ENCODE measurements at regions not wholly inside any gene's neighbourhood (a gene's known extent, or its start where the extent isn't known, plus 50 kb on each side); places are given as distances from the start of the nearest gene placed in this dataset.
A peak's percentile ranks its signal among the peaks of the same experiment; 100 is the strongest.
"Not testable (repeated sequence)": the region's sequence is repeated elsewhere in the genome, so short reads cannot be mapped to it uniquely, and the experiment has no call there.

DNA sequence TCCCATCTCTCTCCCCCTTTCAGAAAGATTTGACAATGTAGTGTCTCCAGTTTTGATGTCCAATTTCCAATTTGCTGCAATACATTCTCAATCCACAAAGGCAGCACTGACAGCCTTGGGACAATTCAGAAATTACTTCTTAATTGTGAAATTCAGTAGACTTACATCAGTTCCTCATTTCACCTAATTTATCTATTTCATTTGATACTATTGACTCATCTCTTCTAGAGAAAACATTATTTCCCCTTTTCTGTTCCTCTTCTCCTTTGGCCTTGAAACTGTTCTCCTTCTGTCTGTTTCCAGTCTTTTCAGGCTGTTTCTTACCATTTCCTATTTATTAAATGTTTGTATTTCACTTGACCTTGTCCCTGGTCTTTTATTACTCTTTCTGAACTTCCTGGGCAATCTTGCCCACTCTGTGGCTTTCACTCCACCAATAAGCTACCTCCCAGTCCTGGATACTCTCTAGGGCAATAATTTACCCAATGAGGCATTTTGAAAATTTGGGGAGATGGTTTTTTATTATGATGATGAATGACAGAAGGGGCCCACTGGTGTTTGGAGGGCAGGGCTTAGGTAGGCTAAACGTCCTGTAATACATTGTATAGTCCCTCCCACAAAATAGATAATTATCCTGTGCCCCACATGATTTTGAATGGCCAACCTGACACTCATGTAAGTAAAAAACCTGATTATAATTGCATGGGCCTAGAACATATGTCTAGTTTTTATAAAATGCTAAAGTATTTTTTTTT, 498.0 kb upstream of the BOD1L1 start:
- DNase-seq: no peak

DNA sequence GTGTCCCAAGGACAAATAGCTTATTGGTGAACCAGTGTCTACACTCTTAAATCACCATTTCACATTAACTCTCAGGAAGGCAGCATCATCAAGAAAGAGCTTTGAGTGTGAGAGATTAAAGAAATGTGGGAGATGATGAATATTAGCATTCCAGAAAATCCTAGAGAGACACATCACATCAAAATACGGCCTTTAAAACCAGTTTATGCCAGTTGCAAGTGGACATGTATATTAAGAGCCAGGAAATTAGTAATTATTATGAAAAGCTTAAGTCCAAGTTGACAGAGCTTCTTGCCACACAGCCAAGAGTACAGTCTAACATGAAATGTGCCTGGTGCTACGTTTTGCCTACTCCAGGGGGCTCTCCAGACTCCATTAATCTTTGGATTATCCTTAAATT, 503.0 kb upstream of the BOD1L1 start:
- DNase-seq: no peak

DNA sequence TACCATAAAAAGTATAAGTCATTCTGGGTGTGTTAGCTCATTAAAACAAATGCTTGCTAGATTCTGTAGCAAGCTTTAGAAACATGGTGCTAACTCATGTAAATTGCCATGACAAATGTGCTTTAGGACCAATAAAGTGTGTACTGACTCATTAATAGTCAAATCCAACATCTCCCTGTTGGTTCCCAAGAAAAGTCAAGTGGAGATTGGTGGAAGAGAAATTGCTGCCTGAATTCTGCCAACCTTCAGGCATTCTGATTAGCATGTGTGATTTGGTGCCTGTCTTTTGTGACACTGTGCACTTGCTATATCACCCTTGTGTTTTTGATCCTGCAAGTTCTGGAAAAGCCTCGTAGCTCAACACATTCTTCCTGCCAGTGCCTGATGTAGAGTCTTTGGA, 503.8 kb upstream of the BOD1L1 start:
- DNase-seq: no peak

DNA sequence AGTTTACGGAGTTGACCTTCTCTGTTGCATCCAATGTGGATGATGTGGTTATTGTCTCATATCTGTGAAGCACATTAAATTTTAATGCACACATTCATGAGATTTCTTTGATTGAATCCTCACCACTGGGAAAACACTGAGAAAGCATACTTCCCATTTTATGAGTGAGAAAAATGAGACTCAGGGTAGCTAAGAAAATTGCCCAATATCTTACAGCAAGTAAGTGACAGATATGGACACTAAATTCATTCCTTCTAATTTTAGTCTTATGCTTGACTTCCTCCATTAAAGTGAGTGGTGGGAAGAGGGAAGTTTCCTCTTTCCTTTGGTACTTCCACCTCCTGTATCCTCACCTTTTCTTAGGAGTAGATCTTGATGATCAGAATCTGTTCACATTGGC, 504.8 kb upstream of the BOD1L1 start:
- DNase-seq: no peak

DNA sequence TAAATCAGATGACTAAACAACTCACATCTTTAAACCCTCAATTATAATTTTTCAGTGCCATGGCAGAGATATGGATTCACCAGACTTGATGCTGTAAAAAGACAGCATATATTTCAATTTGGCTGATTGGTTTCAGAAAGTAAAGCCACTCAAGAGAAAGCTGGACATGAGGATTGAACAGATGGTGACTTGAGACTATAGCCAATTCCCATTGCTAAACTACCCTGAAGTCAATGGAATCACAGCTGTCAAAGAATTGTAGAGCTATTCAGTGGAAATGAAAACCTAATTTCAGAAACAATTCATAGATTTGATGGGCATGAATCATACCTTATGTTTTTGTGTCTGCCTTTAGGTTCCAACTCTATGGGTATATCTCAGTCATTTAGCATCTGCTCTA, 510.6 kb upstream of the BOD1L1 start:
- DNase-seq: no peak

DNA sequence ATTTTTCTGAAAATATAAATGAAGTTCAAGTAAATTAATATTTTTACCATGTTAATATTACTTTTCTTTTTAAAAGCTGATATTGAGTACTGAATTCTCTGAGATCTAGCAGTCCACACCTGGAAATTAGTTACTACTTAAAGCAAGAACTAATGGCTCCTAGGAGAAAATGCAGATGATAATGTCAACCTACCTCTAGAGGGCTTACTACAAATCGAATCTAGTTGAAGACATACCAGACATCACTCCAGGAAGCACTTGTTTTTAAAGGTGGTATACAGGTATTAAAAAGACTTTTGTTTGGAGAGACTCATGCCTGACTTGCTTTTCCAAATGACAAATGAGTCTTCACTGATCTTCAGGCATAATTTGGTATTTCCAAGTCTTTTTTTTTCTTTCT, 516.4 kb upstream of the BOD1L1 start:
- DNase-seq: no peak

DNA sequence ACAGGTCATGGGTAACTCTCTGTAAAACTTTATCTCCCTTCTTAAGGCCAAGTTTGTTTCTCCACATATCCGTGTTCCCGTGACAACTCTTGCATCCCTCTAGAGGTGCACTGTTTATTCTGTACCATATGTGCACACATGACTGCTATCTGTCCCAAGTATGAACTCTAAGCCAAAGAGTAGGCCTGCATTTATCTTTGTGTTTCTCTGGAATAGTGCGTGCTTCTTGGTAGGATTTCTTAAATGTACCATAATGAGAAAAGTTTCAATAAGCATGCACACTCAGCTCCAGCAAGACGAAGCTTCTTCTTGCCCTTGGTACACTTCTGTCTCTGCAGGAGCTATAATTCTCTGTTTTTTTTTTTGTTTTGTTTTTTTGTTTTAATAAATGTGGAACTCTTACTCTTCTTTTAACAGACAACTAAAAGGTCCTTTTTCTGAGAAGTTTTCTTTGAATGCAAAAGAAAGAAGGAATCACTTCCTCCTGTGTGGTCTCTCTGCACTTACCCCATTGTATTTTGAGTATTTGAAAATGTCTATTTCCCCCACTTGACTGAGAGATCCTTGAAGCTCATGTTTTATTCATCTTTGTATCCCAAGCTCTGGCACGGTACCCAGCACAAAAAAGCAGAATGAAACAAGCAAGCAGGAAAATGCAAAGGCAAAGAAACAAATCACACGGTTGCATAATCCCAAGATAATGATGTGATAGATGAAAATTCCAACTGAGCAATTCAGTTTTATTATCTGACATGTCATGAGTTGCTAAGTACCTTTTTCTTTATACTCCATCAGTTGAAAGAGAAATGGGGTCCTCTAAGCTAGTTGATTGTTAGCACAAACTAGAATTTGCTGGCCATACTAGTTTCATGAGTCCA, 521.9 kb upstream of the BOD1L1 start:
- DNase-seq: no peak

DNA sequence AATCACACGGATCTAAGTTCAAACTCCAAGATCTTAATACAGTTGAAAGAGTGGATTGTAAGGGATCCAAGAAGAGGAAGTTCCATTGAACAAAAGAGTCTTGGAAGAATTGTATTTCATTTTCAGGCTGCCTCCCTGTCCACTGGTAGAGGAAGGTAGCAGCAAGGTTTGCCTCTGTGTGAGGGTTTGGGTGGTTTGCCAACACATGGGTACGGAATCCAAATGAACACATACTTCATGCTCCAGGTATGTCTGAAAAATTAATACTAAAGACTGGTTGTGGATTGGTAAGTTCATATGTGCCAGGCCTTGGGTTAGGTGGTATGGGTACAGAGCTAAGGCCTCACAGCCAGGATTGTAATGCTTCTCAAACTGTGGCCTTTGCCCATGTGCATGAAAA, 523.6 kb upstream of the BOD1L1 start:
- DNase-seq: no peak

DNA sequence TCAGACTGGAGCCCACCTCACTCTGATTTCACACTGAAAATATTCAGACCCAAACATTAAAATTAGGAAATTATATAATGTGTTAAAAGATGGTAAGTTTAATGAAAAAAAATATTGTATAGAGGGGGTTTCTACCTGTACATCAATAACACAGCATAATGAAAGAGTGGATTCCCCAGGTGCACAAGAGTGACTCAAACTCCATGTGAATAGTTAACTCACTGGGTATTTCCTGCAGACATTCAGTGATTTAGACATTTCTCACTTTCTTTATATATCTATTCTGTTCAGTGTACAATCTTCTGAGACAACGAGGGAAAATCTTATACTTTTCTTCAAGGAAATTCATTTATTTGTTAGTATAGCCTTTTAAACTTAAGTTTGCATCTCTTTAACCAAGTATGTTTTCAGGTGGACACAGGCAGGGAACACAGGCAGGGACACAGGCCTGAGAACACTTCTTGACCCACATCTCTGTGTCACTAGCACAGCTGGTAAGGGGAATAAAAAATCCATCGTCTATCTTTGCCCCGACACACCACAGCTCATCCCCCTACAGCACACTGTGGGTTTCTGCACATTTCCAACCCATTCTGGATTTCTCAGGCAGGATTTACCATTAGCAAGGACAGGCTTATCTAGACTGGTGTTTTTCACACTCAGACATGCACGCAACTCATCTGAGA, 525.5 kb upstream of the BOD1L1 start:
- DNase-seq: no peak

DNA sequence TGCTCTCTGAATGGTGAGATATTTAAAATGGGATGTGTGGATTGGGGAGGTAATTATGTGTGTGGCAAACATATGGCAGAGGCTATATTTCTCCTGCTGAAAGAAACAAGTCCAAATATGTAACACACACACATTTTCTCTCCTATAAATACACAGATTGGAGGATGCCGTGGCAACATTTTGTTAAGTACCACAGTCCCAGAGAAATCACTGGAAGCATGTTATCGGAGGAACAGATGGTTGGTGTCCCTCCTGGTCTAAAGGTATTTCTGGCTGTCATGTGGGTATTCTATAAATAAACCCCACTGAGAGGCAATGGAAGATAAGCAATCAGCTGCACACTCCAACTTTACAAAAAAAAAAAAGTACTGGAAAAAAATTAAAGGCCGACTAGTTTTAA, 528.3 kb upstream of the BOD1L1 start:
- no peak for DNase-seq

DNA sequence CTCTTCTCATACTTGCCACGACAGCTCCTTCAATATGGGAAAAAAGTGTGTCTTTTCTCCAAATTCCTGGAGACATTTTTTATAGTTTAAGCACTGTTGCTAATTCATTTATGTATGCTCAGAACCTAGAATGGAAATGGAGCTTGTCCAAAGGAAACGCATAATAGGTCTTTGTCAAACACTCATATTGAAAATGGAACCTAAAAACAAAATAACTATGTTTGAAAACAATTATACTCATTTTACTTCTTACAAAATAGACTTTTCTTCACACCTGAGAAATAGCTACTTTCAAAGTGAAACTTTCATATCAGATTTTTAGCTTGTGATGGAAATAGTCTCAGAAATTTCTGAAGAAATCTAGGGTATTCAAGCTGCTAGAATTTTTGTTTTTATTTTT, 529.7 kb upstream of the BOD1L1 start:
- no peak for DNase-seq

DNA sequence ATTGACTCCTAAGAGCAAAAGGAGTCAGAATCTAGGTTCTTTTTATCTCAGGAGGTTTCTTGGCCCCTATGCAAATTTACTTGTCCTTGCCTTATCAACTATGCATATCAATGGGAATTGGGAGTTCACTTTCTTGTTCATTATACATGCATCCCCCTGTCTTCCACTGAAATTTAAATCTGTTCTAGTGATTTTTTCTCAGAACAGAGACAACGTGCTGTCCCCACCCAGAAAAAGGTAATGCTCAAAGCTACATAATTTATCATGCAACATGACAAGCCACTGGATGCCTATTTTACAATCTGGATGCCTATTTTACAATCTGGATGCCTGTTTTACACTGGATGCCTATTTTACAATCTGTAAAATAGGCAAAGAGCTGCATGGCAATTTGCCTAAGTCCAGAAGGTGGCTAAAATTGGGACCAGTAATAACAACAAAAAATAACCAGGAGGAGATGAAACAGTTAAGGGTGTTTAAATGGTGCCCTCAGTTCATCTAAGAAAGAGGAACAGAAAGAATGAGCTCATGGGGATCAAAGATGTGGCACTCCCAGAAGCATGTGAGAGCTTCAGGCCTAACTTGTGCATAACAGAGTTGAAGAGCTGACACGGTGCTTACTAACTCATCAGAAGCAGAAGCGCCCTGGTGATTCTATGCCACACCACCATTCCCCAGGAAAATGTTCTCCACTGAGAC, 537.8 kb upstream of the BOD1L1 start:
- DNase-seq: no peak

DNA sequence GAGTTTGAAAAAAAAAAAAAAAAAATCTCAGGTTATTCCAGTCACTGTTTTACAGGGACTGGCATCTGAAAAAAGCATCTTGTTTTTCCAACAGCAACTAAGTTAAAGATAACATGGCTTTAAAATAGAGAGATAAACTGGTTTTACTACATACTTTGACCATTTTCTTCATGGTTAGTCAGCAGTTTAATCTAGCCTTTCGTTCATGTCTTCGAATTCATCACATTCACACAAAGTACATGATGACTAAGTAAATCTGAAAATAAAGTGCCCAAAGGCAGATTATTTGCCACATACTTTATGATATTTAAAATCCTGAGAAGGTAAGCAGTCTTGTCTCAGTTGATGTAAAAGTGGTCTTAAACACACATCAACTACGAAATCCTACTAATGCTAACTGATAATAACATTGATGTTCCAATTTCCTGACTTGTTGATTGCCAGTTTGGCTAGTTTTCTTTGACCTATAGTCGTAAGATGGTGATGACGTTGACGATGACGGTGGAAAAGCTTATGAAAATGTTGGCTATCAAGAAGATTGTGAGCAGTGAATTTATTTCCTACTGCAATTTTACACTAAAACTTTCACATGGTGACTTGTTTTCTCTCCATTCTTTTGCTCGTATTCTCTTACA, 540.5 kb upstream of the BOD1L1 start:
- DNase-seq: no peak

DNA sequence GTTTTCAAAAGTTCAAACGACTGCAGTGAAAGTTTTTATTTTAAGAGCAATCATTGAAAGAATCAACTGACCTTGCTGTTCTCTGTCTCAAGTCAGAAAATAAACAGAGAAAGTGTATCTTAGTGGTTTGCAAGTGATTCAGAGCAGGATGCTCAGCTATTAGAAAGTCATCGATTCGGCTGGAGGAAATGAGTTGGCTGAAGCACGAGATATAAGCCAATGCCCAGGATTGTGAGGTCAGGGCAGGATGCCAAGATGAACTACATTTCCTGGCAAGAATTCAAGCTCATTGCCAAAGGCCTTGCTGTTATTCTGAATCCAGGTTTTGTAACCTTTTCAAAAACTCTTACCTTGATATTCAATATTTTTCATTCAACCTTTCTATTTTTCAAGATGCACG, 541.4 kb upstream of the BOD1L1 start:
- no peak for DNase-seq

DNA sequence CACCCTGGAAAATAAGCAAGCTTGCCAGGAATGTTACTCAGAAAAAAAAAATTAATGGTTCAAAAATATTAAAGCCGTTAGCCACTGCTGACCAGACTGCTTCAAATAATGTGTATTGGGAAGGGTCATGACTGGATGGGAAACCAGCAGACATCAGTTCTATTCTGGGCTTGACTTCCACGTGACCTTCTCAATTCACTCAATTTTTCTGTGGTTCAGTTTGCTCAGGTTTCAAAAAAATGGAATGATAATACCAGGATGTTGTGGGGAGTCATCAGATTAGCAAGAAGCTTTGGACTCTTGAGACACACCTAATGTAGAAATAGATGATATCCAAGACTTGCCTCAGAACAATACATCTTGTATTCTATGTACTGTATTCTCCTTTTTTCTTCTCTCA, 541.9 kb upstream of the BOD1L1 start:
- no peak for DNase-seq

DNA sequence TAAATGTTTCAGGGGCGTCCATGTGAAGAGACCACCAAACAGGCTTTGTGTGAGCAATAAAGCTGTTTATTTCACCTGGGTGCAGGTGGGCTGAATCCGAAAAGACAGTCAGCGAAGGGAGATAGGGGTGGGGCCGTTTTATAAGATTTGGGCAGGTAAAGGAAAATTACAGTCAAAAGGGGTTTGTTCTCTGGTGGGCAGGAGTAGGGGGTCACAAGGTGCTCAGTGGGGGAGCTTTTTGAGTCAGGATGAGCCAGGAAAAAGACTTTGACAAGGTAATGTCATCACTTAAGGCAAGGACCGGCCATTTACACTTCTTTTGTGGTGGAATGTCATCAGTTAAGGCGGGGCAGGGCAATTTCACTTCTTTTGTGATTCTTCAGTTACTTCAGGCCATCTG, 542.4 kb upstream of the BOD1L1 start:
- not testable (repeated sequence) for DNase-seq

DNA sequence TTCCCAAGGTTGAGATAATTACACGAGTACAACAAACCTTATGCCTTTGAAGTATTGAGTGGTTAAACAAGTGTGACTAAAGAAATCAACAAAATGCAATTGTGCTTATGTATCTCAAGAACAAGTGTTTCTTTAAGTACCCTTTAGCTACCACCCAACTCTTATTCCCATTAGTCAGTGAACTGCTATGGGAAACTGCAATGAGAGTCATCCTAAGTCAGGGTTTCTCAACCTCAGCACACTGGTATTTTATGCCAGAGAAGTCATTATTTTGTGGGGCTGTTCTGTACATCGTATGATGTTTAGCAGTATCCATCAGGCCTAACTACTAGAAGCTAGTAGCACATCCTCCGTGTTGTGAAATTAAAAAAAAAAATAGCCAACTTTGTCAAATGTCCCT, 549.1 kb upstream of the BOD1L1 start:
- DNase-seq: no peak

DNA sequence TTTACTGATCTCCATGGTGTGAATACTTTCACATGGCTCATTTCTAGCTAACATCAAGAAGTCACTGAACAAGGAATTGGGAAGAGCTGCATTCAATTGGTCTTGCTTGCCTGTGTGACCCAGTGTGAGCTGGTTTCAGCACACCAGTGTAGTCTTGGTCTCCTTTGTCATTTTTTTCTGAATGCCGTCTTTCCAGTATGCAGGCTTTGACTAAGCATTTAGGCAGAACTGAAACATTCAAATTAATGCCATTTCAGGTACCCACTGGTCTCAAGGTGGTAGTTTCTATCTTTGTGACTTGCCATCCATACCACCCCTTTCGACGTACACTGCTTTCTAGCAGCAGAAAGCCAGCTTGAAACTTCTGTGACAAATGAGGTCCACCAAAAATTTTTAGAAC, 550.5 kb upstream of the BOD1L1 start:
- DNase-seq: no peak

DNA sequence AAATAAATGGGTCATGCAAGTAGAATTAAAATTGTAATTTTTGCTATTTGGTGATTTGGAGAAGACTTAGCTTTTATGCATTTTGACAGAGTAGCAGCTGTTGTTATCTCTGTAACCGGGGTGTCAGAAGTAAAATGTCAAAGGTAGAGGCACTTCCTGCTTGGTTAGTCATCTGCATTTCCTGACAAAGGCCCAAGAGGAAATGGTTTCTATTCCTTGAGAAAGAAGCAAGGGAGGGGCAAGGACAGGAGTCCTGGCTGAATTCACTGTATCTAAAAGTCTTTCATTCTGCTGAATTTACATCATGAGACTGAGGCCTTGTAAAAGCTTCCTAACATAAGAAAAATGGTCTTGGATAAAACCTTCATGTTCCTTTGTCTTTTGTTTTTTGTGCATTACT, 550.9 kb upstream of the BOD1L1 start:
- DNase-seq: peak in 1 of 5 donors; percentile 21

DNA sequence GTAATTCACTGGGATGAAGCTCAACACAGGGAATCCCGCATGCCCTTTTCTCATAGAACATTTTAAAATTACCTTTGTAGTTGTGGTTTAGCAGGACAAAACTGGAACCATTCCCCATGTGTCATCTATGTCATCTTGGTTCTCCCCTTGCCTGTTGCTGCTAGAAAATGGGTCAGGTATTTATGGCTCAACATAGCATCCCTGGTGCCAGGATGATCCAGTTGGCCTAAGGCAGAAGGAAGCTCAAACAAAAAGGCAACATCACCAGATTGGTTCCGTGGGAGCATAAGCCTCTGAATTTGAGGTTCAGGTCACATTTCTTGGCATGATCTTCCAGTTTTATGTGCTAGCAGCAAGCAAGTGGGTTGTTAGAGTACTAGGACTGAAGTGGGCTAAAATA, 552.6 kb upstream of the BOD1L1 start:
- DNase-seq: no peak

DNA sequence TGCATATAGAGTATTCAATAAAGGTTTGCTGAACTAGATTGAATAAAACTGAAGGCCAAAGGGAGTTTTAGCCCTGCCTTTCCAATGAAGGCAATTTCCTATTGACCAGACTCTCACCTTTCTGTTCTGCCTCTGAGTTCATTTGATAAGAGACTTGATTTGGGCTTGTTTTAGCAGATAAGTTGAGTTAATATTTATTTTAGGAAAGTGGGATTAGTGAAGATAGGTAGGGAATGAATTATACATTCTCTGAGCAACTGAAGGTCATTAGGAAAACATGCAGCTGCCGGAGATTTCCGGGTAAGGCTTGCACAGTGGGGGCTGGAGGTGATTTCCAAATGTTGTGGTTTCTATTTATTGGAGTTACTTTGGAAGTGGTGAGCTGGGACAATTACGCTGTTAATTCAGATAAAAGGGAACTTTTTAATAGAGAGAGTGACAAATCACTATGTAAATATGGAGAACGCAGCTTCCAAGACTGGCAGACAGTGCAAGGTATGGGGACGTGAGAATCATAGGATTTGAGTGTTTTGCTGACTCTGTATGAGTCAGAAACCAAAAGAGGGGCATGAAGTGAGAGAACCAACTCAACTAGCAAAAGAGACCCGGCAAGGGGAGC, 553.6 kb upstream of the BOD1L1 start:
- no peak for DNase-seq

DNA sequence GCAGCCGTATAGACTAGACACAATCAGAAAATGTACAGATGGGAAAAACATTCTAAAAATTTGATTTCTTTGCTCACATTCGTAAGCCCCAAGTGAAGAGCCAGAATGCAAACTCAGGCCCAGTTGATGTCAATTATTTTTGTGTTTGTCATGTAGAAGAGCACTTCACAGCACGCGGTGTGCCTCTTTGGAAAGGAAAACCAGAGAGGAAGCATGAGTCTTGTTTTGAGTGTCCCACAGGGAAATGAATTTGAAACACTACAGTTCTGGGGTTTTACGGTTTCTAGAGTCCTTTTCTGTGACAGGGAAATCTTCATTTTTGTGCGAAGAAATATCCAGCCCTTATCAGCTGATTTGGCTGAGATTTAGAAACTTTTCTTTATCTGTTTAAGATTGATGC, 554.6 kb upstream of the BOD1L1 start:
- no peak for DNase-seq
